GM23338 (cell line): ENCODE measurements at regions not wholly inside any gene's neighbourhood (a gene's known extent, or its start where the extent isn't known, plus 50 kb on each side); places are given as distances from the start of the nearest gene placed in this dataset.

Experiments used
- ATAC-seq: fragments of 200-7000 bp; cut with Tn5 transposase; 3 replicates; pipeline ENCODE4 v1.9.1; 2020
- DNase-seq: peaks from one replicate; pipeline ENCODE4 v3.0.0-alpha.2; 2015; ENCODE audit warnings: low spot score
- H2AFZ ChIP-seq: fragments of 200-600 bp; sonication (generic); 2 replicates; pipeline ENCODE4 v1.8.0; 2016; ENCODE audit warnings: antibody characterized with exemption, mild to moderate bottlenecking, moderate library complexity
- H3F3A ChIP-seq: fragments of 200-600 bp; sonication (generic); replicated peaks from 2 replicates; pipeline ENCODE4 v1.8.0; 2017; ENCODE audit warnings: antibody characterized with exemption, mixed run types, low read depth
- H3K27ac ChIP-seq: fragments of 200-600 bp; sonication (generic); 2 replicates; pipeline ENCODE4 v1.6.1; 2016; ENCODE audit warnings: low read depth
- H3K27me3 ChIP-seq: fragments of 200-600 bp; sonication (generic); 2 replicates; pipeline ENCODE4 v1.8.0; 2016; ENCODE audit warnings: mild to moderate bottlenecking, mixed run types, moderate library complexity; ENCODE audit not compliant: insufficient read depth
- H3K36me3 ChIP-seq: fragments of 200-600 bp; sonication (generic); 2 replicates; pipeline ENCODE4 v1.8.0; 2016; ENCODE audit warnings: mild to moderate bottlenecking; ENCODE audit not compliant: insufficient read depth
- H3K4me1 ChIP-seq: fragments of 200-600 bp; sonication (generic); 2 replicates; pipeline ENCODE4 v1.8.0; 2016; ENCODE audit warnings: mild to moderate bottlenecking, moderate library complexity; ENCODE audit not compliant: insufficient read depth
- H3K4me2 ChIP-seq: fragments of 200-600 bp; sonication (generic); 2 replicates; pipeline ENCODE4 v1.7.1; 2017; ENCODE audit warnings: mixed run types
- H3K4me3 ChIP-seq: fragments of 200-600 bp; sonication (generic); 2 replicates; pipeline ENCODE4 v1.6.1; 2016; ENCODE audit warnings: mixed run types
- H3K79me2 ChIP-seq: fragments of 200-600 bp; sonication (generic); replicated peaks from 2 replicates; pipeline ENCODE4 v1.8.0; 2017; ENCODE audit warnings: mild to moderate bottlenecking; ENCODE audit not compliant: insufficient read depth
- H3K9me2 ChIP-seq: fragments of 200-600 bp; sonication (generic); 2 replicates; pipeline ENCODE4 v1.8.0; 2017; ENCODE audit not compliant: insufficient read depth
- H4K20me1 ChIP-seq: fragments of 200-600 bp; sonication (generic); replicated peaks from 2 replicates; pipeline ENCODE4 v1.8.0; 2017; ENCODE audit warnings: mild to moderate bottlenecking; ENCODE audit not compliant: insufficient read depth
- H3K27ac Mint-ChIP-seq: 2 replicates; pipeline ENCODE4 v1.8.0; 2020; ENCODE audit warnings: inconsistent platforms, mild to moderate bottlenecking, moderate library complexity, mixed read lengths
- H3K27me3 Mint-ChIP-seq: 3 replicates; pipeline ENCODE4 v1.8.0; 2022; ENCODE audit warnings: low read depth, mild to moderate bottlenecking, moderate library complexity, mixed read lengths, inconsistent platforms; ENCODE audit not compliant: insufficient read depth, poor library complexity
- H3K36me3 Mint-ChIP-seq: 3 replicates; pipeline ENCODE4 v1.8.0; 2021; ENCODE audit warnings: low read depth, mild to moderate bottlenecking, inconsistent platforms, moderate library complexity, mixed read lengths
- H3K4me1 Mint-ChIP-seq: 3 replicates; pipeline ENCODE4 v1.8.0; 2020; ENCODE audit warnings: mild to moderate bottlenecking, inconsistent platforms, mixed read lengths
- H3K4me3 Mint-ChIP-seq: 3 replicates; pipeline ENCODE4 v1.8.0; 2021; ENCODE audit warnings: moderate library complexity, mild to moderate bottlenecking, inconsistent platforms, mixed read lengths
- H3K9me3 Mint-ChIP-seq: 3 replicates; pipeline ENCODE4 v1.8.0; 2020; ENCODE audit warnings: moderate library complexity, mild to moderate bottlenecking, inconsistent platforms, mixed read lengths
- EZH2 ChIP-seq: fragments of 200-600 bp; sonication (generic); IDR thresholded peaks from one replicate; pipeline ENCODE4 v1.8.0; 2017; ENCODE audit warnings: antibody characterized with exemption, mild to moderate bottlenecking, low read depth; ENCODE audit not compliant: unreplicated experiment
- EZH2phosphoT487 ChIP-seq: fragments of 200-600 bp; sonication (generic); IDR thresholded peaks from one replicate; pipeline ENCODE4 v1.8.1; 2018; ENCODE audit warnings: antibody characterized with exemption; ENCODE audit not compliant: unreplicated experiment
- JUNB ChIP-seq: IDR thresholded peaks from one replicate; pipeline ENCODE4 v1.6.1; 2016; ENCODE audit warnings: antibody characterized with exemption; ENCODE audit not compliant: unreplicated experiment
- NANOG ChIP-seq: IDR thresholded peaks from 2 replicates; pipeline ENCODE4 v1.6.1; 2016; ENCODE audit warnings: antibody characterized with exemption, borderline replicate concordance
- POLR2AphosphoS5 ChIP-seq: IDR thresholded peaks from 2 replicates; pipeline ENCODE4 v1.6.1; 2016; ENCODE audit warnings: antibody characterized with exemption, low read depth
- REST ChIP-seq: IDR thresholded peaks from one replicate; pipeline ENCODE4 v1.6.1; 2018; ENCODE audit warnings: antibody characterized with exemption; ENCODE audit not compliant: unreplicated experiment
- STAT1 ChIP-seq: IDR thresholded peaks from one replicate; pipeline ENCODE4 v1.6.1; 2016; ENCODE audit warnings: antibody characterized with exemption; ENCODE audit not compliant: unreplicated experiment
- ZNF114 ChIP-seq: fragments of 250-450 bp; sonication (Bioruptor Pico); IDR thresholded peaks from 2 replicates; pipeline ENCODE4 v1.5.0; 2020; ENCODE audit warnings: mild to moderate bottlenecking, moderate library complexity
- ZNF331 ChIP-seq: fragments of 250-450 bp; sonication (Bioruptor Pico); IDR thresholded peaks from 2 replicates; pipeline ENCODE4 v1.5.0; 2020; ENCODE audit warnings: low read depth, mild to moderate bottlenecking, moderate library complexity
- ZNF462 ChIP-seq: fragments of 250-450 bp; sonication (Bioruptor Pico); IDR thresholded peaks from 2 replicates; pipeline ENCODE4 v1.5.0; 2020; ENCODE audit warnings: mild to moderate bottlenecking, moderate library complexity
- TF ChIP-seq, protein P1 (sequence below), 2 experiments: fragments of 200-600 bp in 1 of 2; sonication (generic) in 1 of 2; conservative IDR thresholded peaks; 2 replicates each; pipeline versions ENCODE4 v1.5.1 to v1.6.1; 2016 to 2017; ENCODE audit warnings: antibody characterized with exemption in 2 of 2, low read depth in 2 of 2, mild to moderate bottlenecking in 2 of 2, moderate library complexity in 1 of 2
- TF ChIP-seq, protein P2 (sequence below): IDR thresholded peaks from 2 replicates; pipeline ENCODE4 v1.6.1; 2016; ENCODE audit warnings: antibody characterized with exemption

DNA sequence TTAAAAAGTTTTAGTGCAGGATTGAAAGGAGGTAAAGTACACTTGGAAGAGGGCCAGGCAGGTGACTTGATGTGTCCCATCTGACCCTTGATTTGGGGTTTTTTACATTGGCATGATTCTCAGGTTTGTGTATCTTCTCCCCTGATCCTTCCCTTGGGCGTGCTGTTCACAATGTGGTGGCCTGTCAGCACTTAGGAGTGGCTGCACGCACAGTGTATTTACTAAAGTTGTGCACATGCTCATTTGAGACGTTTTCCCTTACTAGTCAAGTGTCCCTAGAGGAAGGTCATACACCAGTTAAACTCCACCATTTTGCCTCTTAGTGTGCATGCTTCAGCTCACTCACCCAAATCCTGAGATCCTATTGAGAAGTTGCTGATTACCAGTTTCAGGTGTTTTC is 145.7 kb upstream of the PLEKHA5 start:
- TF ChIP-seq REST = no peak
- no peak for TF ChIP-seq ZNF114 (CRISPR knock-in tag)
- TF ChIP-seq POLR2AphosphoS5 = no peak
- TF ChIP-seq JUNB = no peak
- no peak for TF ChIP-seq EZH2phosphoT487
- TF ChIP-seq, protein P1, sequence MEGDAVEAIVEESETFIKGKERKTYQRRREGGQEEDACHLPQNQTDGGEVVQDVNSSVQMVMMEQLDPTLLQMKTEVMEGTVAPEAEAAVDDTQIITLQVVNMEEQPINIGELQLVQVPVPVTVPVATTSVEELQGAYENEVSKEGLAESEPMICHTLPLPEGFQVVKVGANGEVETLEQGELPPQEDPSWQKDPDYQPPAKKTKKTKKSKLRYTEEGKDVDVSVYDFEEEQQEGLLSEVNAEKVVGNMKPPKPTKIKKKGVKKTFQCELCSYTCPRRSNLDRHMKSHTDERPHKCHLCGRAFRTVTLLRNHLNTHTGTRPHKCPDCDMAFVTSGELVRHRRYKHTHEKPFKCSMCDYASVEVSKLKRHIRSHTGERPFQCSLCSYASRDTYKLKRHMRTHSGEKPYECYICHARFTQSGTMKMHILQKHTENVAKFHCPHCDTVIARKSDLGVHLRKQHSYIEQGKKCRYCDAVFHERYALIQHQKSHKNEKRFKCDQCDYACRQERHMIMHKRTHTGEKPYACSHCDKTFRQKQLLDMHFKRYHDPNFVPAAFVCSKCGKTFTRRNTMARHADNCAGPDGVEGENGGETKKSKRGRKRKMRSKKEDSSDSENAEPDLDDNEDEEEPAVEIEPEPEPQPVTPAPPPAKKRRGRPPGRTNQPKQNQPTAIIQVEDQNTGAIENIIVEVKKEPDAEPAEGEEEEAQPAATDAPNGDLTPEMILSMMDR (conservative IDR thresholded peaks at IDR 0.05; ENCODE audit: low read depth in 2 of 2) = no peak
- TF ChIP-seq EZH2 = no peak
- no peak for TF ChIP-seq STAT1
- TF ChIP-seq ZNF331 (CRISPR knock-in tag) = no peak
- TF ChIP-seq NANOG = no peak
- TF ChIP-seq, protein P2, sequence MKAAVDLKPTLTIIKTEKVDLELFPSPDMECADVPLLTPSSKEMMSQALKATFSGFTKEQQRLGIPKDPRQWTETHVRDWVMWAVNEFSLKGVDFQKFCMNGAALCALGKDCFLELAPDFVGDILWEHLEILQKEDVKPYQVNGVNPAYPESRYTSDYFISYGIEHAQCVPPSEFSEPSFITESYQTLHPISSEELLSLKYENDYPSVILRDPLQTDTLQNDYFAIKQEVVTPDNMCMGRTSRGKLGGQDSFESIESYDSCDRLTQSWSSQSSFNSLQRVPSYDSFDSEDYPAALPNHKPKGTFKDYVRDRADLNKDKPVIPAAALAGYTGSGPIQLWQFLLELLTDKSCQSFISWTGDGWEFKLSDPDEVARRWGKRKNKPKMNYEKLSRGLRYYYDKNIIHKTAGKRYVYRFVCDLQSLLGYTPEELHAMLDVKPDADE = no peak
- no peak for TF ChIP-seq ZNF462 (CRISPR knock-in tag)
- Histone ChIP-seq H2AFZ (no peak overlapping the region), H3K4me3 (no peak overlapping the region), H3K9me2 (peaks cover 7% of the 10 kb centered on the region), H3K4me2 (no peak overlapping the region), H3K27me3 (no peaks in the 10 kb centered on the region), H4K20me1 (no peaks in the 10 kb centered on the region), H3K4me1 (peaks cover 33% of the 10 kb centered on the region), H3K79me2 (no peaks in the 10 kb centered on the region), H3K27ac (no peak overlapping the region), H3K36me3 (no peaks in the 10 kb centered on the region), H3F3A (no peaks in the 10 kb centered on the region)
- Mint-ChIP-seq H3K27me3 (no peaks in the 10 kb centered on the region), H3K4me1 (peaks cover 34% of the 10 kb centered on the region), H3K36me3 (peaks cover 3% of the 10 kb centered on the region; the same call in 1 of the 3 replicates), H3K9me3 (peaks cover 7% of the 10 kb centered on the region; the same call in 2 of the 3 replicates), H3K4me3 (no peak overlapping the region), H3K27ac (no peak overlapping the region)
- no peak for ATAC-seq
- no peak for DNase-seq
